ENCODE measurements at regions not wholly inside any gene's neighbourhood (a gene's known extent, or its start where the extent isn't known, plus 50 kb on each side); places are given as distances from the start of the nearest gene placed in this dataset.

DNA sequence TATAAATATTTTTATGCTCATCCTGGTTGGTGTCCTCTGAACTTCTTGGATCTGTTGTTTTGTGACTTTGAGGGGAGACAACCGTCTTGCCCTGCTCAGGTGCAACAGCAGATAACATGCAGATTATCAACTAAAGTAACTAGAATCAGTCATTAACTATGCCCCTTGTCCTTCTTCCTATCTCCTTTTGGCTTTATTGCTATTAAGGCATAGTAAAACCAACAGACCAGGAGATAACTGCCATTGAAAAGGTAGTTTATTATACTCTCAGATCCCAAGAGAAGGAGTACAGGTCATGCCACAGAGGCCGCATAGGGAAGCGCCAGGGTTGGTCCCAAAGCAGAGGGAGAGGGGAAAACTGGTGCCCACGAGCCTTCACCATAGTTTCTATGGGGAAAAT, 418.2 kb downstream of the GJA1 start:
- TF ChIP-seq, protein P1, sequence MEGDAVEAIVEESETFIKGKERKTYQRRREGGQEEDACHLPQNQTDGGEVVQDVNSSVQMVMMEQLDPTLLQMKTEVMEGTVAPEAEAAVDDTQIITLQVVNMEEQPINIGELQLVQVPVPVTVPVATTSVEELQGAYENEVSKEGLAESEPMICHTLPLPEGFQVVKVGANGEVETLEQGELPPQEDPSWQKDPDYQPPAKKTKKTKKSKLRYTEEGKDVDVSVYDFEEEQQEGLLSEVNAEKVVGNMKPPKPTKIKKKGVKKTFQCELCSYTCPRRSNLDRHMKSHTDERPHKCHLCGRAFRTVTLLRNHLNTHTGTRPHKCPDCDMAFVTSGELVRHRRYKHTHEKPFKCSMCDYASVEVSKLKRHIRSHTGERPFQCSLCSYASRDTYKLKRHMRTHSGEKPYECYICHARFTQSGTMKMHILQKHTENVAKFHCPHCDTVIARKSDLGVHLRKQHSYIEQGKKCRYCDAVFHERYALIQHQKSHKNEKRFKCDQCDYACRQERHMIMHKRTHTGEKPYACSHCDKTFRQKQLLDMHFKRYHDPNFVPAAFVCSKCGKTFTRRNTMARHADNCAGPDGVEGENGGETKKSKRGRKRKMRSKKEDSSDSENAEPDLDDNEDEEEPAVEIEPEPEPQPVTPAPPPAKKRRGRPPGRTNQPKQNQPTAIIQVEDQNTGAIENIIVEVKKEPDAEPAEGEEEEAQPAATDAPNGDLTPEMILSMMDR (IDR thresholded peaks at IDR 0.05), result no peak
- TF ChIP-seq POLR2A (IDR thresholded peaks at IDR 0.05), result no peak

All from thyroid gland (tissue), 4 donors.